Liver (tissue), 3 donors: ENCODE measurements at regions not wholly inside any gene's neighbourhood (a gene's known extent, or its start where the extent isn't known, plus 50 kb on each side); places are given as distances from the start of the nearest gene placed in this dataset.

ENCODE experiments used
- HNF4G ChIP-seq: IDR thresholded peaks from 2 replicates; pipeline ENCODE4 v1.6.1; 2016; ENCODE audit warnings: antibody characterized with exemption
- SP1 ChIP-seq: IDR thresholded peaks from 2 replicates; pipeline ENCODE4 v1.6.1; 2018; ENCODE audit warnings: antibody characterized with exemption, mild to moderate bottlenecking
- TAF1 ChIP-seq: conservative IDR thresholded peaks from 2 replicates; pipeline ENCODE4 v1.6.1; 2016; ENCODE audit warnings: antibody characterized with exemption, mild to moderate bottlenecking
- TF ChIP-seq, protein P1 (sequence below): fragments of 150-350 bp; IDR thresholded peaks from 2 replicates; pipeline ENCODE4 v1.5.1; 2017; ENCODE audit warnings: improper control_type of control experiment, low read depth, low read length; ENCODE audit not compliant: missing input control
- TF ChIP-seq, protein P2 (sequence below): IDR thresholded peaks from 2 replicates; pipeline ENCODE4 v1.6.1; 2016; ENCODE audit warnings: antibody characterized with exemption
- TF ChIP-seq, protein P3 (sequence below): IDR thresholded peaks from 2 replicates; pipeline ENCODE4 v1.6.1; 2016; ENCODE audit warnings: antibody characterized with exemption
- TF ChIP-seq, protein P4 (sequence below): IDR thresholded peaks from 2 replicates; pipeline ENCODE4 v1.6.1; 2016; ENCODE audit warnings: antibody characterized with exemption, mild to moderate bottlenecking
- donor health status: healthy.
- donor health status: healthy.

DNA sequence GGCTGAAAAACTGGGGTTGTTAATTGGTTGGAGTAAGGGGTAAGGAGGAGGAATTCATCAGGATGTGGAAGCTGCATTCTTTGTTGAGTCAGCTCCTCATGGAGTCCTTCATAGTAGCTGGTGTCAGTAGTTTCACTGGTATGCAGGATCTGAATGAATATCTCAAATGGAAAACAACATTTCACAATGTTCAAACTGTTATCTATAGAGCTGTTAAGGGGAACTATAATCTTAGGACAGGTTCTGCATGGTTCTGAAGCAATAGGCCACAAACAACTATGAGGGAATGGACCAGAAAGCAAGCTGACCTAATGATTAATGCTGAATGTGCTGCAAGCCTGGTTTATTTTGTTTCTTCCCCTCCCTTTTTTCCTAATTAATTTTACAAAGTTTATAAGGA, 225.8 kb downstream of the IPMK start:
- TF ChIP-seq, protein P1, sequence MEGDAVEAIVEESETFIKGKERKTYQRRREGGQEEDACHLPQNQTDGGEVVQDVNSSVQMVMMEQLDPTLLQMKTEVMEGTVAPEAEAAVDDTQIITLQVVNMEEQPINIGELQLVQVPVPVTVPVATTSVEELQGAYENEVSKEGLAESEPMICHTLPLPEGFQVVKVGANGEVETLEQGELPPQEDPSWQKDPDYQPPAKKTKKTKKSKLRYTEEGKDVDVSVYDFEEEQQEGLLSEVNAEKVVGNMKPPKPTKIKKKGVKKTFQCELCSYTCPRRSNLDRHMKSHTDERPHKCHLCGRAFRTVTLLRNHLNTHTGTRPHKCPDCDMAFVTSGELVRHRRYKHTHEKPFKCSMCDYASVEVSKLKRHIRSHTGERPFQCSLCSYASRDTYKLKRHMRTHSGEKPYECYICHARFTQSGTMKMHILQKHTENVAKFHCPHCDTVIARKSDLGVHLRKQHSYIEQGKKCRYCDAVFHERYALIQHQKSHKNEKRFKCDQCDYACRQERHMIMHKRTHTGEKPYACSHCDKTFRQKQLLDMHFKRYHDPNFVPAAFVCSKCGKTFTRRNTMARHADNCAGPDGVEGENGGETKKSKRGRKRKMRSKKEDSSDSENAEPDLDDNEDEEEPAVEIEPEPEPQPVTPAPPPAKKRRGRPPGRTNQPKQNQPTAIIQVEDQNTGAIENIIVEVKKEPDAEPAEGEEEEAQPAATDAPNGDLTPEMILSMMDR = no peak
- no peak for TF ChIP-seq SP1
- TF ChIP-seq, protein P2, sequence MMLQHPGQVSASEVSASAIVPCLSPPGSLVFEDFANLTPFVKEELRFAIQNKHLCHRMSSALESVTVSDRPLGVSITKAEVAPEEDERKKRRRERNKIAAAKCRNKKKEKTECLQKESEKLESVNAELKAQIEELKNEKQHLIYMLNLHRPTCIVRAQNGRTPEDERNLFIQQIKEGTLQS = no peak
- no peak for TF ChIP-seq TAF1
- no peak for TF ChIP-seq HNF4G
- TF ChIP-seq, protein P3, sequence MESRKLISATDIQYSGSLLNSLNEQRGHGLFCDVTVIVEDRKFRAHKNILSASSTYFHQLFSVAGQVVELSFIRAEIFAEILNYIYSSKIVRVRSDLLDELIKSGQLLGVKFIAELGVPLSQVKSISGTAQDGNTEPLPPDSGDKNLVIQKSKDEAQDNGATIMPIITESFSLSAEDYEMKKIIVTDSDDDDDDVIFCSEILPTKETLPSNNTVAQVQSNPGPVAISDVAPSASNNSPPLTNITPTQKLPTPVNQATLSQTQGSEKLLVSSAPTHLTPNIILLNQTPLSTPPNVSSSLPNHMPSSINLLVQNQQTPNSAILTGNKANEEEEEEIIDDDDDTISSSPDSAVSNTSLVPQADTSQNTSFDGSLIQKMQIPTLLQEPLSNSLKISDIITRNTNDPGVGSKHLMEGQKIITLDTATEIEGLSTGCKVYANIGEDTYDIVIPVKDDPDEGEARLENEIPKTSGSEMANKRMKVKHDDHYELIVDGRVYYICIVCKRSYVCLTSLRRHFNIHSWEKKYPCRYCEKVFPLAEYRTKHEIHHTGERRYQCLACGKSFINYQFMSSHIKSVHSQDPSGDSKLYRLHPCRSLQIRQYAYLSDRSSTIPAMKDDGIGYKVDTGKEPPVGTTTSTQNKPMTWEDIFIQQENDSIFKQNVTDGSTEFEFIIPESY = no peak
- TF ChIP-seq, protein P4, sequence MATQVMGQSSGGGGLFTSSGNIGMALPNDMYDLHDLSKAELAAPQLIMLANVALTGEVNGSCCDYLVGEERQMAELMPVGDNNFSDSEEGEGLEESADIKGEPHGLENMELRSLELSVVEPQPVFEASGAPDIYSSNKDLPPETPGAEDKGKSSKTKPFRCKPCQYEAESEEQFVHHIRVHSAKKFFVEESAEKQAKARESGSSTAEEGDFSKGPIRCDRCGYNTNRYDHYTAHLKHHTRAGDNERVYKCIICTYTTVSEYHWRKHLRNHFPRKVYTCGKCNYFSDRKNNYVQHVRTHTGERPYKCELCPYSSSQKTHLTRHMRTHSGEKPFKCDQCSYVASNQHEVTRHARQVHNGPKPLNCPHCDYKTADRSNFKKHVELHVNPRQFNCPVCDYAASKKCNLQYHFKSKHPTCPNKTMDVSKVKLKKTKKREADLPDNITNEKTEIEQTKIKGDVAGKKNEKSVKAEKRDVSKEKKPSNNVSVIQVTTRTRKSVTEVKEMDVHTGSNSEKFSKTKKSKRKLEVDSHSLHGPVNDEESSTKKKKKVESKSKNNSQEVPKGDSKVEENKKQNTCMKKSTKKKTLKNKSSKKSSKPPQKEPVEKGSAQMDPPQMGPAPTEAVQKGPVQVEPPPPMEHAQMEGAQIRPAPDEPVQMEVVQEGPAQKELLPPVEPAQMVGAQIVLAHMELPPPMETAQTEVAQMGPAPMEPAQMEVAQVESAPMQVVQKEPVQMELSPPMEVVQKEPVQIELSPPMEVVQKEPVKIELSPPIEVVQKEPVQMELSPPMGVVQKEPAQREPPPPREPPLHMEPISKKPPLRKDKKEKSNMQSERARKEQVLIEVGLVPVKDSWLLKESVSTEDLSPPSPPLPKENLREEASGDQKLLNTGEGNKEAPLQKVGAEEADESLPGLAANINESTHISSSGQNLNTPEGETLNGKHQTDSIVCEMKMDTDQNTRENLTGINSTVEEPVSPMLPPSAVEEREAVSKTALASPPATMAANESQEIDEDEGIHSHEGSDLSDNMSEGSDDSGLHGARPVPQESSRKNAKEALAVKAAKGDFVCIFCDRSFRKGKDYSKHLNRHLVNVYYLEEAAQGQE = no peak
